ENCODE measurements at regions not wholly inside any gene's neighbourhood (a gene's known extent, or its start where the extent isn't known, plus 50 kb on each side); places are given as distances from the start of the nearest gene placed in this dataset.

- Histone ChIP-seq H3K9me2 (replicated peaks; ENCODE audit: insufficient read depth, low read length) (no peaks in the 10 kb centered on the region), H3K27me3 (ENCODE audit: low read length) (no peaks in the 10 kb centered on the region; the same call in 1 of the 2 replicates), H3K27ac (ENCODE audit: low read depth, low read length) (no peak overlapping the region), H3K36me3 (ENCODE audit: low read length) (no peaks in the 10 kb centered on the region), H3F3A (ENCODE audit: insufficient read depth) (no peaks in the 10 kb centered on the region), H3K4me2 (ENCODE audit: low read depth, low read length, poor library complexity, severe bottlenecking) (no peak overlapping the region), H3K9ac (ENCODE audit: low read length) (no peak overlapping the region), H3K4me3 (ENCODE audit: insufficient read depth, low read length, poor library complexity, severe bottlenecking) (no peak overlapping the region), H3K79me2 (ENCODE audit: insufficient read depth, low read length) (no peaks in the 10 kb centered on the region), H3K9me3 (ENCODE audit: insufficient read depth, low read length) (no peaks in the 10 kb centered on the region), H2AFZ (ENCODE audit: low read depth, low read length, severe bottlenecking) (no peak overlapping the region), H4K20me1 (ENCODE audit: low read depth, low read length) (no peaks in the 10 kb centered on the region)
- TF ChIP-seq, protein P1, sequence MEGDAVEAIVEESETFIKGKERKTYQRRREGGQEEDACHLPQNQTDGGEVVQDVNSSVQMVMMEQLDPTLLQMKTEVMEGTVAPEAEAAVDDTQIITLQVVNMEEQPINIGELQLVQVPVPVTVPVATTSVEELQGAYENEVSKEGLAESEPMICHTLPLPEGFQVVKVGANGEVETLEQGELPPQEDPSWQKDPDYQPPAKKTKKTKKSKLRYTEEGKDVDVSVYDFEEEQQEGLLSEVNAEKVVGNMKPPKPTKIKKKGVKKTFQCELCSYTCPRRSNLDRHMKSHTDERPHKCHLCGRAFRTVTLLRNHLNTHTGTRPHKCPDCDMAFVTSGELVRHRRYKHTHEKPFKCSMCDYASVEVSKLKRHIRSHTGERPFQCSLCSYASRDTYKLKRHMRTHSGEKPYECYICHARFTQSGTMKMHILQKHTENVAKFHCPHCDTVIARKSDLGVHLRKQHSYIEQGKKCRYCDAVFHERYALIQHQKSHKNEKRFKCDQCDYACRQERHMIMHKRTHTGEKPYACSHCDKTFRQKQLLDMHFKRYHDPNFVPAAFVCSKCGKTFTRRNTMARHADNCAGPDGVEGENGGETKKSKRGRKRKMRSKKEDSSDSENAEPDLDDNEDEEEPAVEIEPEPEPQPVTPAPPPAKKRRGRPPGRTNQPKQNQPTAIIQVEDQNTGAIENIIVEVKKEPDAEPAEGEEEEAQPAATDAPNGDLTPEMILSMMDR (IDR thresholded peaks at IDR 0.05; ENCODE audit: insufficient read depth, low read length, poor library complexity, severe bottlenecking), result no peak
- no peak for TF ChIP-seq EZH2phosphoT487 (conservative IDR thresholded peaks at IDR 0.05; ENCODE audit: low read length)
Observed at GRCh38 chr17:79459003-79459655, 151.7 kb downstream of the RBFOX3 start.

GRCh38 chr17:79458356-79458755 lies 152.5 kb downstream of the RBFOX3 start:
- H3K9me2 ChIP-seq (replicated peaks; ENCODE audit: insufficient read depth, low read length), result no peaks in the 10 kb centered on the region
- H3K4me3 ChIP-seq (ENCODE audit: insufficient read depth, low read length, poor library complexity, severe bottlenecking), result no peak overlapping the region
- H4K20me1 ChIP-seq (ENCODE audit: low read depth, low read length), result no peaks in the 10 kb centered on the region
- H3K27ac ChIP-seq (ENCODE audit: low read depth, low read length), result no peak overlapping the region
- no peak overlapping the region for H3K4me2 ChIP-seq (ENCODE audit: low read depth, low read length, poor library complexity, severe bottlenecking)
- no peaks in the 10 kb centered on the region for H3K79me2 ChIP-seq (ENCODE audit: insufficient read depth, low read length)
- H3F3A ChIP-seq (ENCODE audit: insufficient read depth), result no peaks in the 10 kb centered on the region
- H3K36me3 ChIP-seq (ENCODE audit: low read length), result no peaks in the 10 kb centered on the region
- H3K27me3 ChIP-seq (ENCODE audit: low read length), result no peaks in the 10 kb centered on the region; the same call in 1 of the 2 replicates
- no peak overlapping the region for H2AFZ ChIP-seq (ENCODE audit: low read depth, low read length, severe bottlenecking)
- no peak overlapping the region for H3K9ac ChIP-seq (ENCODE audit: low read length)
- TF ChIP-seq, protein P1 (IDR thresholded peaks at IDR 0.05; ENCODE audit: insufficient read depth, low read length, poor library complexity, severe bottlenecking), result no peak
- TF ChIP-seq EZH2phosphoT487 (conservative IDR thresholded peaks at IDR 0.05; ENCODE audit: low read length), result no peak
- H3K9me3 ChIP-seq (ENCODE audit: insufficient read depth, low read length), result no peaks in the 10 kb centered on the region

DNA sequence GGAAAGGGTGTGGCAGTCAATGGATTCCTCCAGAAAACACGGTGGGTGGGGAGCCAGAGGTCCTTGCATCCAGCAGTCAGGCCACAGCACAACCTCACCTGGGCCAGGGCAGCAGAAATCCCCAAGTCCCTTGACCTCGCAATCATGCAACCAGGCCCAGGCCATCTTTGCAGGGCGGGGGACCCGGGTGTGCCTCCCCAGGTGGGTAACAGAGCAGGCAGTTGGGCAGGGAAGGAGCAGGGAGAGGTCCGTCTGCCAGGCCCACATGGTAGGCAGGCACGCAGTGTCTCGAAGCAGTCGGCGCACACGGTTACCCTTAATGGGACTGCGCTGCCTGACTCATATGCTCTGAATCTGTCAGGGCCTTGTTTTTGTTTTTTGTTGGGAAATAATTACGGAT lies 153.0 kb downstream of the RBFOX3 start:
- no peaks in the 10 kb centered on the region; the same call in 1 of the 2 replicates for H3K27me3 ChIP-seq (ENCODE audit: low read length)
- TF ChIP-seq, protein P1 (IDR thresholded peaks at IDR 0.05; ENCODE audit: insufficient read depth, low read length, poor library complexity, severe bottlenecking), result no peak
- no peak for TF ChIP-seq EZH2phosphoT487 (conservative IDR thresholded peaks at IDR 0.05; ENCODE audit: low read length)
- no peaks in the 10 kb centered on the region for H4K20me1 ChIP-seq (ENCODE audit: low read depth, low read length)
- no peaks in the 10 kb centered on the region for H3K36me3 ChIP-seq (ENCODE audit: low read length)
- H3K9me3 ChIP-seq (ENCODE audit: insufficient read depth, low read length), result no peaks in the 10 kb centered on the region
- H3K9me2 ChIP-seq (replicated peaks; ENCODE audit: insufficient read depth, low read length), result no peaks in the 10 kb centered on the region
- H3K79me2 ChIP-seq (ENCODE audit: insufficient read depth, low read length), result no peaks in the 10 kb centered on the region
- H3K4me2 ChIP-seq (ENCODE audit: low read depth, low read length, poor library complexity, severe bottlenecking), result no peak overlapping the region
- H3K27ac ChIP-seq (ENCODE audit: low read depth, low read length), result no peak overlapping the region
- no peaks in the 10 kb centered on the region for H3F3A ChIP-seq (ENCODE audit: insufficient read depth)
- no peak overlapping the region for H3K9ac ChIP-seq (ENCODE audit: low read length)
- H3K4me3 ChIP-seq (ENCODE audit: insufficient read depth, low read length, poor library complexity, severe bottlenecking), result no peak overlapping the region
- no peak overlapping the region for H2AFZ ChIP-seq (ENCODE audit: low read depth, low read length, severe bottlenecking)

All from SU-DHL-6 (cell line).